Activated naive CD4-positive, alpha-beta T cell treated with Interleukin-2 at 50 U/mL for 16 hours (primary cell): ENCODE measurements at regions not wholly inside any gene's neighbourhood (a gene's known extent, or its start where the extent isn't known, plus 50 kb on each side); places are given as distances from the start of the nearest gene placed in this dataset.

ENCODE experiments used
- DNase-seq: peaks from one replicate; pipeline ENCODE4 v3.0.0-alpha.2; 2020

DNA sequence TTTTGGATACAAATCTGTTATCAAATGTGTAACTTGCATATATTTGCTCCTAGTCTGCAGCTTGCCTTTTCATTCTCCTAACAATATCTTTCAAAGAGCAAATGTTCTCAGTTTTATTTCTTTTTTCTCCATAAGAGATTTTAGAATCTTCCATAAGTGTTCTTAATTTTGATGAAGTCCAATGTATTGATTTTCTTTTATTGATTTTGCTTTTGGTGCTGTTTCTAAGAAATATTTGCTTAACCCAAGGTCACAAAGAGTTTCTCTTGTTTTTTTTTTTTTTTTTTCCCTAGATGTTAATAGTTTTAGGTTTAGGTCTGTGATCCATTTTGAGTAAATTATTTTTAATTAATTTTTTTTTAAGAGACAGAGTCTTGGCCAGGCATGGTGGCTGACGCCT lies 75.8 kb upstream of the SPRED2 start:
- no peak for DNase-seq

DNA sequence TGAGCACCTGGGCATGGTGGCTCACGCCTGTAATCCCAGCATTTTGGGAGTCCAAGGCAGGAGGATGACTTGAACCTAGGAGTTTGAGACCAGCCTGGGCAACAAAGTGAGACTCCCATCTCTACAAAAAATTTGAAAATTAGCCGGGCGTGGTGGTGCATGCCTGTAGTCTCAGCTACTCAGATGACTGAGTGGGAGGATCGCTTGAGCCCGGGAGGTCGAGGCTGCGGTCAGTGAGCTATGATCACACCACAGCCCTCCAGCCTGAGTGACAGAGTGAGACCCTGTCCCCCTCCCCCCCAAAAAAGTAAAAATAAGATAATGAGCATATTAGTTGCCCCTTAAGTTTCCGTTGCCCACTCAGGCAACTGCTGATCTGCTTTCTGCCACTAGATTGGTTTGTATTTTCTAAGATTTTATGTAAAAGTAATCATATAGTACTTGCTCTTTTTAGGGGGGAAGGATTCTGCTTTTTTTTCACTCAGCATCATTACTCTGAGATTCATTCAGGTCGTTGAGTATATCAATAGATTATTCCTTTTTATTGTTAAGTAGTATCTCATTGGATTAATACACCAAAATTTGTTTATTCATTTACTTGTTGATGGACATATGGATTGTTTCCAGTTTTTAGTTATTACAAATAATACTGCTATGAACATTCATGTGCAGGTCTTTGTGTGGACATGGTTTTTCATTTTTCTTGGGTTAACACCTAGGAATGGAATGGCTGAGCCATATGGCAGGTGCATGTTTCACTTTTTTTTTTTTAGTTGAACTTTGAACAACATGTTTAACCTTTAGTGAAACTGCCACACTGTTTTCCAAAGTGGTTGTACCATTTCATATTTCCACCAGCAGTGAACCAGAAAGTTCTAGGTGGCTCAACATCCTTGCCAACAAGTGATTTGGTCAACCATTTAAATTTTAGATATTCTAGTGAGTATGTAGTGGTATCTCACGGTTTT lies 75.0 kb upstream of the SPRED2 start:
- DNase-seq, result no peak

DNA sequence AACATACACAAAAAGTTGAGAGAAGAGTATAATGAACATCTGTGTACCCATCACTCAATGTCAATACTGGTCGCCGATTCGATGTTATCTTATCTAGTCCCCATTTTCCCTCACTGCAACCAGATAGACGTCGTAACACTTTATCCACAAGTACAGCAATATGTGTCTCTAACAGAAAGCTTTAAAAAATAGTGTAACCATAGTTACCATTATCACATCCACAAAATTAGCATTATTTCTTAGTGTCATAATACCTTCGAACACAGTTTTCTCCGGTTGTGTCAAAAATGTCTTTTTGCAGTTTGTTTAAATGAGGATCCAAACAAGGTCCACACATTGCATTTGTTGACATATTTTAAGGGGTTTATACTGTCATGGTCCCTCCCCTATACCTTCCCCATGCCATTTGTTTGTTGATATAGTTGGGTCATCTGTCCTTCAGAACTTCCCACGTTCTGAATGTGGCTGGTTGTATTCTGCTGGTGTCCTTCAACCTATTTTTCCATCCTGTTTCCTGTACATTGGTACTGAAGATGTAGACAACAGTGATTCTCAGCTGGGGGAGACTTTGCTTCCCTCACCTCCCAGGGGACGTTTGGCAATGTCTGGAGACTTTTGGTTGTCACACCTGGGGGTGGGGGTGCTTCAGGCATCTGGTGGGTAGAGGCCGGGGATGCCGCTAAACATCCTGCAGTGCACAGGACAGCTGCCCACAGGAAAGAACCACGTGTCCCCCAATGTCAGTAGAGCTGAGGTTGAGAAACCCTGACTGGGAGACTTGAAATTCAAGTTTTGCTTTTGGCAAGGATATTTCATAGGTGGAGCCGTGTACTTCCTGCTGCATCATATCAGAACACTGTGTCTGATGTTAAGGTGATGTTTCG lies 72.7 kb upstream of the SPRED2 start:
- DNase-seq, result no peak

DNA sequence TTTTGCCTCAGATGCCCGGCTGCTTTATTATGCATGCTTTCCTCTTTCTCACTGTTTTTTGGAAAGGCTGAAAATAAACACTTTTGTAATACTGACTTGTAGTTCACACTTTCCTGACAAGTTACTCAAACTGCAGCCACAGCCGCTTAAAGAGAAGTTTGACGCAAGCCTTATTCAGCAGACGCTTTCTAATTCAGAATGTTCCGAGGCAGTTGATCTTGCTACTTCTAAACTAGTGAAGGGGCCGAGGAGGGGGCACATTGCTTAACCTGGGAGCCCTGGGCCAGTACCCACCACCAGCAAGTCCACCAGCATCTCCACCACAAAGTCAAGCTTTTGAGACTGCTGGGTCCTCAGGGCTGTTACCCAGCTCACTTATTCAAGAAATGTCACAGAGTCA lies 71.8 kb upstream of the SPRED2 start:
- no peak for DNase-seq

DNA sequence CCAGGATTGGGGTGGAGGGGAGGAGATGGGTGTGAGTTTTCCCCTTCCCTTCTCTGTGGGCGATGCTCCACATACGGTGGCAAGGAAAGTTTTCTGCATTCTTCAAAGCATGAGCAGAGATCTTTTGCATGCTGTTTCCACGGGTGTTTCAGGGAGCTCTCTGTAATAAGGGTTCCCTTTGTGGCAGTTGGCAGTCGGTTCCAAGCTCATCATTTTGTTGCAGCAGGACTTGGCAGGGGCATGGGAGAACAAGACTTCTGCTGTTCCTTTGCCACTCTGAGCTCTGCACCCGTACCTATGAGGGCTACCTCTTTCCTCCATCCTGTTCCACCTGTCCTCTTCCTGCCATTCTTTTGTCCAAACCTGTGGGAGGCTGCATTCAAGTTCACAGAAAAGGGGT lies 71.3 kb upstream of the SPRED2 start:
- no peak for DNase-seq

DNA sequence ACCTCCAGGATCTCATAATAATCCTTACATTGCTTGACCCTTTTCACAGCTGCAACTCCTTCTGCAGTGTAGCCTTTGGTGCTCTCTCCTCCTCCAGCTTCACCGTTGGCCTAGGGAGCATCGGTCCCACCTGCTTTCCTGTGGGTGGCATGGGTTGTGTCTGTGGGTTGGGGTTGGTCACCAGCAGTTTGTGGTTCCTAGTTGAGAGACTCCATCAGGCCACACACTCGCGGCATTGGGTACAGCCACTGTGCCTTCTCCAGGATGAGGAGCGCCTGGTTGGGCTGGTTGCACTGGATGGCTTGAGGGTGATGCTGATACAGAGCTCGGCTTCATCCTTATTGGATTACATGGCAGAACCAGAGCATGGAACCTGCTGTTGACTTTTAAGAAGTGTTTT lies 69.4 kb upstream of the SPRED2 start:
- no peak for DNase-seq

DNA sequence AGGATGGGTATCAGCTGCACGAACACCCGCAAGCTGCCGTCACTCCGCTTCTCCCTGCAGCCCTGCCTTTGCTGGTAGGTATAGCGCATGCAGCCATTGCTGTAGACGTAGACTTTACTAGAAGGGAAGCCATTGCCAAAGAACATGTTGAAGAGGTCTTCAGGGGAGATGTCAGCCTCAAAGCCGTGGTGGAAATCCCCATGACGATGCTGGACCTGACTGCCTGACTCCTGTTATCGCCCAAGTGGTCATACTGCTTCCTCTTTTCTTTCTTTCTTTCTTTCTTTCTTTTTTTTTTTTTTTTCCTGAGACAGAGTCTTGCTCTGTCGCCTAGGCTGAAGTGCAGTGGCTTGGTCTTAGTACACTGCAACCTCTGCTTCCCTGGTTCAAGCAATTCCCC lies 68.7 kb upstream of the SPRED2 start:
- DNase-seq, result no peak

DNA sequence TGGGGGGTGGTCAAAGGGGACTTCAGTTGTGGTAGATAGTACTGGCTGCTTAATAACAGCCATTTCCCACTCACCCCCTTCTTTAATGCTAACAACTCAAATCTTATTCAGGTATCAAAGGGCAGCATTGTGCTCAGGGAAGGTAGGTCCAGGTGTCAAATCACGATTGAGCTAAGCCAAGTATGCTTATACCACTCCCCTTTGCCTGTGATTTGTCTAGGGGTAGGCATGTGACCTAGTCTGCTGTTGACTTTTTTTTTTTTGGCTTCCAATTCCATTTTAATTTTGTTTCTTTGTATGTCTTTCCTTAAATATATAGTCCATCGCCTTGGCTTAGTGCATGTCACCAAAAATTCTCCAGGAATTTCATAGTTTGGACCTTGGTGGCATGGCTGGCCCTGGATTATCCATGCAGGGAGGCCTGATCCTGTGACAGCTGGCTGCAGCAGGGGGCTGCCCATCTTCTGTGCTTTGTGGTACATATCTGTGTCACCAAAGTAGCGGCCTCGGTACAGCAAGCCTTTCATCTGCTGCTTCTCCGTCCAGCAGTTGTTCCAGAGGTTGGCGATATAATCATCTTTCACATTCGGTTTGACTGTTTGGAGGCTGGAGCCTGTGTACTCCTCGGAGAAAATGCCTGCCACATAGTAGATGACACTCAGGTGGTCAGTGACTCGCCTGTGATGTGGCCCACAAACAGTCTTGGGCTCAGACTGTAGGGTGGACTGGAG lies 68.1 kb upstream of the SPRED2 start:
- DNase-seq, result no peak

DNA sequence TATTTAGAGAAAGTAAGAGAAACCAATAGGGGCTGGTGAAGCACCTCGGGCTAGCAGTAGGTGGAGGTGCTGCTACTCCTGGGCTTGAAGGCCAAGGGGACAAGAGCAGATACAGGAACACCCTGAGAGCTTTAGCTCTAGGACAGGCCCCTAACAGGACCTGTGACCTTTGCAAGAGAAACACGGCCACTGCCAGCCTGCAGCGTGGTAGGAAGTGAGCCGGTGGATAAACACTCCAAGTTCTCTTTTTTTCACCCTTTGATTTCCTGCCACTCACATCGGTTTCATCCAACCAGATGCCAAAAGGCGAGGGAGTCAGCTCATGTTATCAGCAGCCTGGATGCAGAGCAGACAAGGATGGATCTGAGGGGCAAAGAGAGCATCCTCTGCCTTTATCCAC lies 66.8 kb upstream of the SPRED2 start:
- no peak for DNase-seq

DNA sequence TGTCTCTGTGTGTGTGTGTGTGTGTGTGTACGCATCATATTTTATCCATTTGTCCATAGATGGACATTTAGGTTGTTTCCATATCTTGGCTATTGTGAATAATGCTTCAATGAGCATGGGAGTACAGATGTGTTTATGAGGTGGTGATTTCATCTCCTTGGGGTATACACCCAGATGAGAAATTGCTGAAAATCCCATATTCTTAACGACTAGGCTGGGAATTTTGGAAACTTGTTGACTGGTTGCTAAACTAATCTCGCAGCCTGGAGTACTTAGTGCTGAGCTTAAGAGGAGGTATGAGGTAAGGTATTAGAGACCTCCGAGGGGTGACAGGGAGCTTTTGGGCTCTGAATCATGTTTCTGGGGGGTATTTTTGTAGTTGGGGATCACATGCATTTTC lies 66.0 kb upstream of the SPRED2 start:
- DNase-seq, result no peak

DNA sequence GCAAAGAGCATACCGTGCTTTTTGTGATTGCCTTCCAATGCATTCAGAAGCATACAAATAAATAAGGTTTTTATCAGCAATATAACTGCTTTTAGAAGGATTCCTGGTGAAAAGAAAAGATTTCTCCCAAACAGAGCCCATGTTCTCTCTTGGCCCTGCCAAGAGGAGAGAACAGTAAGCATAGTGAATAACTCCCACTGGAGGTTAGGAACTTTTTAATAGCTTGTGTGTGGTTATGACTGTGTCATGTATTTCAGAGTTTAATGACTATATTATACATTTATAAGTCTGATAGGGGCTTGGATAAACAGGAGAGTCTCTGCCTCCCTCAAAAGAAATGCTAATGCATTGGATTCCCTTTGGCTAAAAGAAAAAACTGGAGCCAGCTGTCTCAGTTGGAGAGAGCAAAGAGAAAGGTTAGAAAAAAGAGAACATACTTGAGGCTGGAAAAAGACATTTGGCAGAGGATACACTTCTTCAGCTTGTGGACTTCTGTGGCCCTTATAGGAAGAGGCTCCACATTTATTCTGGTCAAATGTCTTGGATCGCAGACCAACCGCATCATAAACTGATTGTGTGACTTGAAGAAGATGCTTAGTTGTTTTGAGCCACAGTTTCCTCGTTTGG lies 63.0 kb upstream of the SPRED2 start:
- DNase-seq, result no peak

DNA sequence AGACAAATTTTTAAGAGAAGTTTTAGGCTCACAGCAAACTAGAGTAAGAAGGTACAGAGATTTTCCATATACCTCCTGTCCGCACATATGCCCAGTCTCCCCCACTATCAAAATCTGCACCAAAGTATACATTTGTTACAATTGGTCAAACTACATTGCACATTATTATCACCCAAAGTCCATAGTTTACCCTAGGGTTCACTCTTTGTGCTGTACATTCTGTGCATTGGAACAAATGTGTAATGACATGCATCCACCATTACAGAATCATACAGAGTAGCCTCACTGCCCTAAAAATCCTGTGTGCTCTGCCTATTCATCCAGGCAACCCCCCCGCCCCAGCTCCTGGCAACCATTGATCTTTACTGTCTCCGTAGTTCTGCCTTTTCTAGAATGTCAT lies 61.7 kb upstream of the SPRED2 start:
- no peak for DNase-seq

DNA sequence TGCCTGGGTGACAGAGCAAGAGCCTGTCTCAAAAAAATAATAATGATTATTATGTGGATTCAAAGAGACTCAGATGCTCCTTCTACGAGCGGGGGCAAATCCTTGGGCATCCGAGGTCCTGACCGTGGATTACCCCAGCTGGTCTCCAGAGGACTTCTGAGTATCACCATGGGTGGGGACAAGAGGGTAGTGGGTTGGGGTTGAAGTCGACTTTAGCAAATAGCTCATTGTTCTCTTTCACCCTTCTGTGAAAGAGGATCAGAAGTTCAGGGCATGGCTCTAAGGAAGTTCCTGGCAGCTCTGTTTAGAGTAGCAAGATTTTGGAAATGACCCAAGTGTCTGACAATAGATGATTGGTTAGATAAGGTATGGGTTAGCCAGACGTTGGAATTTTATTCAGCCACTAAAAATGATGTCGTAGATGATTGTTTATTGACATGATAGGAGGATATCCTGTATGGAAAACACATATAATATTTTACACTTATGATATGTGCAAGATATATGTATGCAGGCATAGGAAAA lies 59.0 kb upstream of the SPRED2 start:
- no peak for DNase-seq

DNA sequence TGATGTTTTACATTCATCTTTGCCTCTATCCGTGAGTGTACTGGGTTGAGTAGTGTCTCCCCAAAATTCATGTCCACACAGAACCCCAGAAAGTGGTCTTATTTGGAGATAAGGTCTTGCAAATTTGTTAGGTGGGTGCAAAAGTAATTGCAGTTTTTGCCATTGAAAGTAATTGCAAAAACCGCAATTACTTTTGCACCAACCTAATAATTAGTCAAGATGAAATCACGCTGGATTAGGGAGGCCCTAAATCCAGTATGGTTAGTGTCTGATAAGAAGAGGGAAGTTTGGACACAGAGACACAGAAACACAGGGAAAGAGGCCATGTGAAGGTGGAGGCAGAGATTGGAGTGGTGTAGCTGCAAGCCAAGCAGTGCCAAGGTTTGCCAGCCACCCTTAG lies 57.8 kb upstream of the SPRED2 start:
- DNase-seq, result no peak

DNA sequence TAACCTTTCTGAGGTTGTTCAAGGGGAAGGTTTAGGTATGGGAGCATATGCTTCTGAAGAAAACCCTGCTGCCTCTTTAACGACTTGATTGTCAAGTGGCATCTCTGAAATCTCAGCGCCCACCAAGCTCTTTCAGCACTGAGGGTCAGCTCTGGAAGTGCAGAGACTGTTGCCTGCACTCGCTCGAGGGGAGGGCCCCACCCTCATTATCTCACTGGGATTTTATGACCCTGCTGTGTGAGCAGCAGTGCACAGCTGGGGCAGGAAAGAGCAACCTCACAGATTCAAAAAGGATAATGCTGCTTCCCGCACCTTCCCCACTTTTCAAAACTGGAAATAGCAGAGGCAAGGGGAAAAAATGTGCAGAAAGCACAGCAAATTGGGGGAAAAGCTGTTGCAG lies 56.9 kb upstream of the SPRED2 start:
- no peak for DNase-seq

DNA sequence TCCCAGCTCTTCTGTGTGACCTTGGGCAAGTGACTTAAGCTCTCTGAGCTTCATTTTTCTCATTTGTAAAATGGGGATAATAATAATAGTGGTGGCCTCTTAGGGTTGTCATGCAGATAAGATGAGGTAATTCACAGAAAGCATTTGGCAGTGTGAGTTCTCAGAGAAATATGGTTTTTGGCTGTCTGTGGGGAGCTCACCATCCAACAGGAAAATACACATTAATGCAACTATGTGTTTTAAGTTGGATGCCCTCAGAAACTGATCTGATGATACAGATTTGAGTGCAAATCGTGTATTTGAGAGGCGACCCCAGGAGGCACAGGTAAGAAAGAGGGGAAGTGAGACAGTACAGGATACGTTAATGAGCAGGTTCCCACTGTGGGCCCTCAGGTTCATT lies 56.1 kb upstream of the SPRED2 start:
- DNase-seq, result no peak

DNA sequence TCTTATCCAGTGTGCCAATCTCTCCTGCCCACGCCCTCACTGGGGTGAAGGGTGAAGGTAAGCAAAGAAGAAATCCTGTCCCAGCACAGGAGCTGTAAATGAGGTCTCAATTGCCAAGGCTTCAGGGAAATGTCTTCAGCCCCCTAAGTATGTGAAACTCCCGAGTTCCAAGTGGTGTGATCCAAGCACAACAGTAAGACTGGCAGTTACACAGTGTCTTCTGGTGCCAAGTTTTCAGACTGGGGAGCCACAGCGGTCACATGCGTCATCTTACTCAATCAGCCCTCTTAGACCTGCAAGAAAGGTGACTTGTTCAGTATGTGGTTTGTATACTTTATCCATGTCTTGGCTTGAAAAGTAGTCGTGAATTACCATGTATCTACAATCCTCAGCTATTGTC lies 55.0 kb upstream of the SPRED2 start:
- DNase-seq, result no peak

DNA sequence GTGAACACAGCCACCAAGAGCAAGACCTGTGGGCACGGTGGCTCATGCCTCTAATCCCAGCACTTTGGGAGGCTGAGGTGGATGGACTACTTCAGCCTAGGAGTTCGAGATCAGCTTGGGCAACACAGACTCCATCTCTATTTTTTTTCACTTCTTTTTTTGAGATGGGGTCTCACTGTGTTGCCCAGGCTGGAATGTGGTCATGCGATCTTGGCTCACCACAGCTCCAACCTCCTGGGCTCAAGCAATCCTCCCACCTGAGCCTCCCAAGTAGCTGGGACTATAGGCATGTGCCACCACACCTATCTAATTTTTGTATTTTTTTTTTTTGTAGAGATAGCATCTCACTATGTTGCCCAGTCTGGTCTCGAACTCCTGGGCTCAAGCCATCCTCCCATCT lies 54.4 kb upstream of the SPRED2 start:
- DNase-seq, result no peak

DNA sequence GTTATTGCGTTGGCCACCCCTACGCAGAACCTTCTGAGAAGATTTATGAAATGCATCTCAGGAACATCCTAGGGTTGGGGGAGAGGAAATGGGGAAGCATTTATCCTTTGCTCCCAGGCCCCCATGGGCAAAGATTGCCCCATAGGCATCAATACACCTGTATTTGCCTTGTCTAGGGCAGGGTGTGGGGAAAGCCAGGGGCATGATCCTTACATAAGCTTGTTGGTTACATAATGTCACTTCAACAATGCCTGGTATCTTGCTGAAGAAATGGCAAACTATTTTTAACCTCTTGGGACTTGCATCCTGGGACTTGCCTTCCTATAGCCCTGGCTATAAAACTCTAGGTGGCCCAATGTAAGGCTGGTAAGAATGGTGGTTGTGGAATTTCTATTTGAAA lies 53.9 kb upstream of the SPRED2 start:
- no peak for DNase-seq

DNA sequence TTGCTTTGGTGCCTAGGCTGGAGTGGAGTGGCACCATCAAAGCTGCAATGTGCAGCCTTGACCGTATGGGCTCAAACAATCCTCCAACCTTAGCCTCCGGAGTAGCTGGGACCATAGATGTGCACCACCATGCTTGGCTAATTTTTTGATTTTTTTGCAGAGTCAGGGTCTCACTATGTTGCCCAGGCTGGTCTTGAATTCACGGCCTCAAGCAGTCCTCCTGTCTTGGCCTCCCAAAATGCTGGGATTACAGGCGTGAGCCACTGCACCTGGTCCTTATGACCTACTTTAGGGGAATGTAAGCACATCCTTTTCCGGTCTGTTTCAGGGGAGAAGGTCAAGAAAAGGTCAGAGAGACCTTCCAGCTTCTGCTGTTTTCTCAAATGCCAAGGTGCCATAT lies 53.4 kb upstream of the SPRED2 start:
- no peak for DNase-seq

DNA sequence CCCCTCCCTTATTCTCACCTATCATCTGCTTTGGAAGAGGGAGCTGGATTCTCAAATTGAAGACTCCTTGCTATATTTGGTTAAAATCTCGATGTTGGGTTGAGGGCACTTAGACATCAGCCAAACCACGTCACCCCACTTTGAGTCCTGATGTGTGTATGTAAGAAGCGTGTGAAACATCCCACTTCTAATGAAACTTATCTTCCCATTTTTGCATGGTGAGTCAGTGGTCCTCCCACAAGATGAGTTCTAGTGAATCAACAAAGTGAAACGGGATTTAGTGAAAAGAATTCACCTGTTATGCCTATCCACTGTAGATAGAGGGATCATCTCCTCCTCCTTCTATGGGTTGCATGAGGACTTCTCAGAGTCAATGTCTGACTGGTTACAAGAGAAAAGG lies 51.4 kb upstream of the SPRED2 start:
- DNase-seq, result no peak

DNA sequence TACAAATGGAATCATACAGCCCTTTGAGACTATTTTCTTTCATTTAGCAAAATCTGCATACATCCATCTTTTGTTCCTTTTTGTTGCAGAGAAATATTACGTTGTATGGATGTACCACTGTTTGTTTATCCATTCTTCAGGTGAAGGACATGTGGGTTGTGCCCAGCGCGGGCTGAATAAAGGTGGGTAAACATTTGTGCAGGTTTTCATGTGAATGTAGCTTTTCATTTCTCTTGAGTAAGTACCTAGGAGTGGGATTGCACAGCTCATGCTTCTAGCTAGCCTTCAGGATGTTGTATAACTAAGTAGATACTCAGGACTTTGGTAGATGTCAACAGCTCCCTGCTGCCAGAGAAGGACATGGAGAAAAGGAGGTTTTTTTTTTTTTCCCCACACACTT lies 50.6 kb upstream of the SPRED2 start:
- DNase-seq, result no peak
